ENCODE measurements at regions not wholly inside any gene's neighbourhood (a gene's known extent, or its start where the extent isn't known, plus 50 kb on each side); places are given as distances from the start of the nearest gene placed in this dataset.
"Not testable (repeated sequence)": the region's sequence is repeated elsewhere in the genome, so short reads cannot be mapped to it uniquely, and the experiment has no call there.

DNA sequence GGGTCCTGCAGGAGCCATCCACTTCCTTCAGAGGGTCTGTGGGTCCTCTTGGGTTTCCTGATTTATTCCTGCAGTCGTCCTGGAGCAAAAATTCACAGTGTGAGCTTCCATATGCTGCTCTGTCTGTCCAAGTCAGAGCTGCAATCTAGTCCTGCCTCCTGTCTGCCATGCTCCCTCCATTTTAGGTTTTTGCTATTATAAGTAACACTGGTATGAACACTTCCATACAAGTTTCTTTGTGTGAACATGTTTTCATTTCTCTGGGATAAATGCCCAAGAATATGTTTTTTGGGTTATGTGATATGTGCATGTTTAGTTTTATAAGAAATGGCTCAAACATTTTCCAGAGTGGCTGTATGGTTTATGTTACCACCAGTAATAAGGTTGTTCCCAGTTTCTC lies 188.1 kb downstream of the ACTR3B start:
- DNase-seq (ENCODE audit: extremely low read depth, low read depth): no peak

DNA sequence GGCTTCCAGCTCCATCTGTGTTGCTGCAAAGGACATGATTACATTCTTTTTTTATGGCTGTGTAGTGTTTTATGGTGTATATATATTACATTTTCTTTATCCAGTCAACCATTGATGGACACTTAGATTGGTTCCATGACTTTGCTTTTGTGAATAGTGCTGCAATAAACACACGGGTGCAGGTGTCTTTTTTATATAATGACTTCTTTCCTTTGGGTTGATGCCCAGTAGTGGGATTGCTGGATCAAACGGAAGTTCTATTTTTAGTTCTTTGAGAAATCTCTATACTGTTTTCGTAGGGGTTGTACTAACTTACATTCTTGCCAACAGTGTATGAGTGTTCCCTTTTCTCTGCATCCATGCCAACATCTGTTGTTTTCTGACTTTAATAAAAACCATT lies 189.7 kb downstream of the ACTR3B start:
- DNase-seq (ENCODE audit: extremely low read depth, low read depth): no peak

DNA sequence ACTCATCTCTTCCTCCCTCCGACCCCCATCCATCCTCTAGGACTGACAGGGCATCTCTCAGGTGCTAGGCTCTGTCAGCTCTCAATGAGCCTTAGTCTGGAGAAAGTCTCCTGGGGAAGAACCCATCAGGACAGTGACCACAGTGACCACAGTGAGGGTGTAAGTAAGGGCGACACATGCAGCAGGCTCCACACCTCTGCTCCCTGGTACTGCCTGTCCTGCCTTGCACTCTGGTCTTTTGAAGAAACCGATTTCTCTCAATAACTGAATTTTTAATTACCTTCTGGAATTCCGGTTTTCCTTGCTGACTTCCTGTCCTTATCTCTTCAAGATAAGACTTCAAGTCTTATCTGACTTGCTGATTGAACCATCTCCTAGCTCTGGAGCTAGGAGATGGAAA lies 190.2 kb downstream of the ACTR3B start:
- no peak for DNase-seq (ENCODE audit: extremely low read depth, low read depth)

DNA sequence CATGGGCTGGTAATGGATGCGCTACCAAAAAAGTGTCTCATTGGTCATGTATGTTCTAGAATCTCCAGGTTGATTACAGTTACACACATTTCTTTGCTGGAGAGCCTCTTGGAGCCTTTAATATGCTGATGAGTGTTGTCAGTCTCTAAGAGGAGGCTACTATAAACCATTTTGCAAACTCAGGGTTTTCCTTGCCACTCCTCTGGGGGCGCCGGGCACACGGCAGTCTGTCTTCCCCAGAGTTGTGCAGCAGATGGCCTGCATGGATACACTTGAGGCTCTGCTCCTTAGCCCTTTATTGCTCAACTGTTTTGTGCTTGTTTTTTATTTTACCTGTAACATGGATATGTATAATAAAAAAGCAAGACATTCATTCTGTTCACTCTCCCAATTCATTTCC lies 196.5 kb downstream of the ACTR3B start:
- no peak for DNase-seq (ENCODE audit: extremely low read depth, low read depth)

DNA sequence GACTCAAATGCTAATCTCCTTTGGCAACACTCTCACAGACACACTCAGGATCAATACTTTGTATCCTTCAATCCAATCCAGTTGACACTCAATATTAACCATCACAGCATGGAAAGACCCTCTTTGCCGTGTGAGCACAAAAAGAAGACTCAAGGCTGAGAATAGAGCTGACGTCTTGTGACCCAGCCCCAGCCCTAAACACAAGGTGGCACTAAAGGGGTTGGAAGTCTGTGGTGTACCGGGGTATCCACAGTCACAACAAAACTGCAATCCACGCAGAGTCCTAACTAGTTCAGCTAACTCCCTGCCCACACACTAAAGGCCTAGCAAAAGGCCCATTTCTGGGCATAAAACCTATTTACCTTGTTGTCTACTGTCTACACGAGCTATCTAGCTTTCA lies 200.1 kb downstream of the ACTR3B start:
- no peak for DNase-seq (ENCODE audit: extremely low read depth, low read depth)

DNA sequence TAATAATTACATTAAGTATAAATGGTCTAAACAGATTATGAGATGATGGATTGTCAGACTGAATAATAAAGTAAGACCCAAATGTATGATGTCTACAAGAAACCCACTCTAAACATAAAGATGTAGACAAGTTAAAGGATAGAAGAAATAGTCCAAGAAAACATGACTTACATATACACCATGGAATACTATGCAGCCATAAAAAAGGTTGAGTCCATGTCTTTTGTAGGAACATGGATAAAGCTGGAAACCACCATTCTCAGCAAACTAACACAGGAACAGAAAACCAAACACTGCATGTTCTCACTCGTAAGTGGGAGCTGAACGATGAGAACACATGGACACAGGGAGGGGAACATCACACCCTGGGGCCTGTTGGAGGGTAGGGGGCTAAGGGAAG lies 202.2 kb downstream of the ACTR3B start:
- not testable (repeated sequence) for DNase-seq (ENCODE audit: extremely low read depth, low read depth)

DNA sequence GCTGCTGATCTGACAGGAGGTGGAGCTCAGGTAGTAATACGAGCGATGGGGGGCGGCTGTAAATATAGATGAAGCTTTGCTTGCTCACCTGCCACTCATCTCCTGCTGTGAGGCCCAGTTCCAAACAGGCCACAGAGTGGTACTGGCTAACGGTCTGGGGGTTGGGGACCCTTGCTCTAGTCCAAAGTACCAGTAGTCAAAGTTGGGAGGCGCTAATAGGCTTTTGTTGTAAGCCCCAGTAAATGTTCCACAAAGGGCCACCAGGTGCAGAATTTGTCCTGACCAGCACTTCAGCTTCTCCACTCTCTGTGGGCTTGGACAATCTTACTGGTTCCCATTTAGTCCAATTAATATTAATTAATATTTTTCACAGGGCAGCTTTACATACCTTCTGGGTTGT lies 206.6 kb downstream of the ACTR3B start:
- no peak for DNase-seq (ENCODE audit: extremely low read depth, low read depth)

DNA sequence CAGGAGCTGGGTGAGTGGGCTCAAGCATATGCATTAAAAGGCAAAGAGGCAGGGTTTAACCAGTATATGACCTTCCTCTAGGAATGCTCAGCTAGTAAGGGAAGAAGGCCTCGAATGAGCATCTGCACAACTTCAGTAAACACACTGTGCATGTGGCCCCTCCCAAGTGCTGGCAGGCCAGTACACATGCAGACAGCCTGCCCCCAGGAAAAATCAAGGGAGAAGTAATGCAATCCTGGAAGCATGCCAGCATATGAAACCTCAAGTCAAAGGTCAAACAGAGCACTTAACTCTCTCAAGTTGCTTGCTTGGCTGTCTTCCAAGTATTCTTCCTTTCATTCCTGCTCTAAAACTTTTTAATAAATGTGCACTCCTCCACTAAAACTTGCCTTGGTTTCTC lies 208.4 kb downstream of the ACTR3B start:
- no peak for DNase-seq (ENCODE audit: extremely low read depth, low read depth)

DNA sequence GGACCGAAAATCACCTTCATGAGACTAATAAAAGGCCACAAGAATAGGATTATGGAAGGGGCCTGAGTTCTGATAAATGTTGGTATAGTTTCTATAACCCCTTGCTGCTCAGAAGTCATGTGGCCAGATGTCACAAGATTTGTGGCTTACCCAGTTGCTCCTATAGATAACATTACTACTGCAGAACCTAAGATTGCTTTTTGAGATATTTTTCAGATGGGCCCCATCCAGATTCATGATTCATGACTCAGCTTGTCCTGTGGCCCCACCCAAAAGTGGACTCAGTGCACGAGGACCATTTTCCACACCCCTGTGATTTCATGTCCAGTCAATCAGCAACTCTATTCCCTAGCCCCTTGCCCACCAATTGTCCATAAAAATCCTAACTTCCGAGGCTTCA lies 209.0 kb downstream of the ACTR3B start:
- DNase-seq (ENCODE audit: extremely low read depth, low read depth): no peak

DNA sequence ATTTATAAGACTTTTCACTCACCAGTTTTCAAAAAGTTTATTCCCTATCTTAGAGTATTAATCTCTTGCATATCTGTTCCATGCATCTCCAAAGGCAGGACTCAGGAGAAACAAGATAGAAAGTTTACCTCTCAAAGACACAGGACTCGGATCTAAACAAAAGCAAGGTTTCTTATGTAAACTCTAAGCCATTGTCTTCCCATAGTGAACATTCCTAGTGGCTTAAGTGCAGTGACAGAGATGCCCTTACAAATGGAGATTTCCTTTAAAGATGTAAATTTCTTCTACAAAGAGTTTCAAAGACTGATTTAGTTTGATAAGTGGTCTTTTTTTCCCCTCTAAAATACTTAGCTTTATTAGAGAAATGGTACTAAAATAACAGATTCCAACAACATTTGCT lies 209.8 kb downstream of the ACTR3B start:
- DNase-seq (ENCODE audit: extremely low read depth, low read depth): no peak

DNA sequence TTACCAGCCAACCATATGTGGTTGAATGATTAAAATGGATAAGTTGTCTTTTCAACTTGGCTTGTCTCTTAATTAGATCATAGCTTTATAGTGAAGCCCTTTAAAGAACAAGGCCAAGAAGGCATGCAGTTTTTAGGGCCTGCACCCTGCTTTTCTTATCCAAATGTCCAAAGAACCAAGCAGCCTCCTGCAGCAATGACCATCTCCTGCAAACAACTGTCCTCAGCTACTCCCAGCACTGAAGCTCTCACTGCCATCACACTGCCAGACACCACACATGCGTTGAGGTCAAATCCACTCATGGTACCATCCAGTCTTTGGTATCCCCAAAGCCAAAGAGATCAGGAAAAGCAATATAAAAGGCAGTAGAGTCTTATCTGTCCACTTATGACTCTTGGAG lies 210.3 kb downstream of the ACTR3B start:
- DNase-seq (ENCODE audit: extremely low read depth, low read depth): no peak

DNA sequence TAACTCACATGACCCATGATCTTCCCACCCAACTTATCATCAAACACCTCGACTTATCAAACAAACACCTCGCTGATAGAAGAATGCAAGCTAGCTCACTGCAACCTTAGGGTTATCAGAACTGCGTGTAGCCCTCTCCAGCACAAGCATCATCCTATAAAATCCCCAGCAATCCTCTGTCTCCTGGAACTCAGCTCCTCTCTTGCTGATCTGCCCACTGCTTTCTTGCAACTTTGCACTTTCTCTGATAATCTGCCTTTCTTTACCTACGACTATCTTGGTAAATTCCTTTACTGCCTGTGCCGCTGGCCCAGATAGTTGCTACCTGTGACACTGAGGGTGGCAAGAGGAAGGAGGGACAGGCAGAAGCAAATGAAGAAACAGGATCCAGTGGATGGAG lies 210.9 kb downstream of the ACTR3B start:
- DNase-seq (ENCODE audit: extremely low read depth, low read depth): no peak

DNA sequence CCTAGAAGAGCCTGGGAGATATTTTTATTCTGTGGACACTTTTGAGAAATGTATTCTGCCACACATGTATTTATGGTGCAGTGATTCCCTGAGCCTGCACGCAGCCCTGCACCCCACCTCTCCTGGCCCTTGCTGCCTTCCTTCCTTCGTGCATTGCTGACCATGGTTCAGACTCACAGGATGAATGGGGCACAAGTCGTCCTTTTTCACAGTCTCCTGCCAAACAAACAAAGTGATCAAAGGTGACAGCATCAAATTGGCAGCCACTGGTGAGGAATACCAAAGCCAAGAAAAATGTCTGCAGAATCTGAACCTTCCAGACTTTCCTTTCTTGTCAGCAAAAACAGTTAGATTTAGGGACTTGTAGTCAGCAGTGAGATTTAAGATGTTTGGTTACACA lies 215.0 kb downstream of the ACTR3B start:
- no peak for DNase-seq (ENCODE audit: extremely low read depth, low read depth)

DNA sequence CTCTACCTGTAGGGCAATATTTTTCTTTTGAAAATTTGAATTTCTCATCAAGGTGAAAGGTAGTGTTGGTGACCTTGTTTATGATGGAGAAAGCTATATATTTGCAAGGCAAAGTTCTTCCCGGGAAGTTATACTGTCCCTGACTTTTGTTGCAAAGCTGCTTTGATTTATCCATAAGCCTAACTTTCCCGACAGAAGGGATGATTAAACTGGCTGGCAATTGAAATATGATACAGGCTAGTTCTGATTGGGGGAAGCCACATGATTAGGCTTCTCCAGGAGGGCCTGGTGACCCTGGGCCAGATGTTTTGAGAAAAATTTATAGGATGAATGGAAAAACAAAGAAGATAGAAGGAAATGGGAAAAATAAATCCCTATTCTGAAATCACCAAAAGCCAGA lies 215.5 kb downstream of the ACTR3B start:
- DNase-seq (ENCODE audit: extremely low read depth, low read depth): no peak

DNA sequence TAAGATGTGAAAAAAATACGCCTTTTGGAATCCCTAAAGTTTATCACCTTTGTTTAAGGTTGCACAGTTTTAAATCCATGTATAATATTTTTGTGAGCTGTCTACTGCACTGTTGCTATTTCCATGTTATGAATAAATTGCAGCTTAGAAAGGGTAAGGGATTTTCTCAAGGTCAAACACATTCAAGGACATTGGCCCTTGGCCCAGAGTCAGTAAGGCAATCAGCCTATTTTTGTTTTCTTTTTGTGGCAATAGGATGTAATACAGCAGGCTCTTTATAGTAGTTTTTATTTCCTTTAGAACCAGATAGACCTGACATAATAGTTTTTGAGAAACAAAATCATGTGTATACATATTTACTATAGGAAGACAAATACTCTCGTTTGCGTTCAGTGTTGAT lies 219.8 kb downstream of the ACTR3B start:
- no peak for DNase-seq (ENCODE audit: extremely low read depth, low read depth)

DNA sequence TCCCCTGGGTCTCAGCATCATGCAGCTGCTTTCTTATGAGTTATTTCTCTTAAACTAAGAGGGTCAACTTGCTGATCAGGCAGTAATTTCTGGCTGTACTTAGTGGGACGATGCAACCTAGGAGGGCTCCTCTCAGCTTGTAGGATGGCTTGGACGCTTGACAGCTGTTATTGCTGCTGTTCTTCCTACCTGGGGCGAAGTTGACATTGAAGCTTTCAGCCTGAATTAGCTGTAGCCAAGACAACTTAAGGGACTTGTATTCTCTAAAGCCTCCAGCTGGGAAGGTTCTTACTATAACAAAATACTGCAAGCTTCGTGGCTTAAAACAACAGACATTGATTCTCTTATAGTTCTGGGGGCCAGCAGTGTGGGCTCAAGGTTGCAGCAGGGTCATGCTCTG lies 224.9 kb downstream of the ACTR3B start:
- no peak for DNase-seq (ENCODE audit: extremely low read depth, low read depth)

DNA sequence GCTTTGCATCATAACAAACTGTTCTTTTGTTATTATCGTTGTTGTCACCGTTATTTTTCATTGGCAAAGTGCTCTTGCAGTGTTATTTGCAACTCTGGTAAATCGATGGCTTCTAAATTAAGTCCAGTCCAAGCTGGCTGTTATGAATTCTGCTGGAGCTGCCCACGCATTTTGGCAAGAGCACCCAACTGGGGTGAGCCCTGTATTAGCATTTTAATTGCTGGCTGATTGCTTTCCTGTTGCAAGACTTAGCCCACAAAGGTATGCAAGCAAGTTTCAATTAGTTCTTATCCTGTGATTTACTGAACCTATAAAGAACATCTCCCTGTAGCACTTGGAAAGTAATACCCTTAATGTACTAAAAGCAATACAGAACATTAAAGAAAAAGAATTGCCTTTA lies 226.8 kb downstream of the ACTR3B start:
- DNase-seq (ENCODE audit: extremely low read depth, low read depth): no peak

DNA sequence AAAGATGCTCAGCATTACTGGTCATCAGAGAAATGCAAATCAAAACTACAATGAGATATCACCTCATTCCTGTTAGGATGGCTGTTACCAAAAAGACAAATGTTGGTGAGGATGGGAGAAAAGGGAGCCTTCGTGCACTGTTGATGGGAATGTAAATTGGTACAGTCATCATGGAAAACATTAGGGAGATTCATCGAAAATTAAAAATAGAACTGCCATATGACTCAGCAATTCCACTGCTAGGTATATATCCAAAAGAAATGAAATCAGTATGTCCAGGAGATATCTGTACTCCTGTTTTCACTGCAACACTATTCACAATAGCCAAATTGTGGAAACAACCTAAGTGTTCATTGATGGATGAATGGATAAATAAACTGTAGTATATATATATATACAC lies 228.1 kb downstream of the ACTR3B start:
- DNase-seq (ENCODE audit: extremely low read depth, low read depth): no peak

DNA sequence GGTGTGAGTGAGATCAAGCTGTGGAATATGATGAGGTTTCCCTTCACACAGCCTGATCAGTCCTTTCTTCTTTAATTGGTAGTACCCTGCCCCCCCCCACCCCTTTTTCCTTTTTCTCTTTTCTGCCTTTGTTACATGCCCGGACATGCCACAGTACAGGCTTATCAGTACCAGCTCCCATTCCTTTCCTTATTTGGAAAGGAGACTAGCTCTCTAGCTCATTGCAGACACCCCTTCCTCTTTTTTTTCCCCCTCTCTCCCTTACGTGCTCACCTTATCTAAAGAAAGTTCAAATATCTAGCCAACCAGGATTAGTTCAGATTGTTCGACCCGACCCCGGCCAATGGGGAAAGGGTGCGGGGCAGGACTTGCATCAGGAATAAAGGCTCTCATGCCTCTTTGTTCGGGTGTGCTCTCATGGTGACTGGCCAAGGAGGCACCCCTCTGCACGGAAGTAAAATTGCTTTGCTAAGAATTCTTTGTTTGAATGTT lies 230.4 kb downstream of the ACTR3B start:
- DNase-seq (ENCODE audit: extremely low read depth, low read depth): no peak

DNA sequence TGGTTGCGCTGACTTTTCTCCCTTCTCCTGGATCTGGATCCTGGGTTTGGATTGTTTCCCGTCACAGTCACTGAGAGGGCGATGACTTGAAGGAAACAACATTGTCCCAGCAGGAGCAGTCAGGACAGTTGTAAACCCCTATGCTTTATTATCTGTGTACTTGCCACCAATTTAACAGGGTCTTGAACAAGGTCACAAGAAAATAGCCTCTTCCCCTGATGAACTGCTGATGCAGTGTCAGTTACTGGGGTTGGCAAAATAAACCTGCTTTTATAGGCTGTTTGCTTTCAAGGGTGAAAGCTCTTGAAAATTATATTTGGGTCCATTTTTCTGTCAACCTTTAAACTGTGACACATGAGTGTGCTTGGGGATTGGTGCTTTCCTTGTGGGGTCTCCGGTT lies 238.9 kb downstream of the ACTR3B start:
- DNase-seq (ENCODE audit: extremely low read depth, low read depth): no peak

DNA sequence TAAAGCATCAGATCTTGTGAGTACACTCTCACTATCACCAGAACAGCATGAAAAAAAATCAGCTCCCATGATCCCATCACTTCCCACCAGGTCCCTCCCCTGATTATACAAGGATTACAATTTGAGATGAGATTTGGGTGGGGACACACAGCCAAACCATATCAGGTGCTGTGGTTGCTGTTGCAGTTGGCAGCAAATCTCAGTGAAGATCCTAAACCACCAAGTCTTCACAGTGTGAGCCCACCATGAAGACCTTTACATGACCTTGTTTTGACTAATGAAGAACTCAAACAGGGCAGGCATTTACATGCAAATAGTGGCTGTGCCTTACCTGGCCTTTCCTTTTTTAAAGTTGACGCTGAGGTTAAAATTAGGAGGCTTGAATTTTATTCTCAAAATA lies 242.6 kb downstream of the ACTR3B start:
- no peak for DNase-seq (ENCODE audit: extremely low read depth, low read depth)

DNA sequence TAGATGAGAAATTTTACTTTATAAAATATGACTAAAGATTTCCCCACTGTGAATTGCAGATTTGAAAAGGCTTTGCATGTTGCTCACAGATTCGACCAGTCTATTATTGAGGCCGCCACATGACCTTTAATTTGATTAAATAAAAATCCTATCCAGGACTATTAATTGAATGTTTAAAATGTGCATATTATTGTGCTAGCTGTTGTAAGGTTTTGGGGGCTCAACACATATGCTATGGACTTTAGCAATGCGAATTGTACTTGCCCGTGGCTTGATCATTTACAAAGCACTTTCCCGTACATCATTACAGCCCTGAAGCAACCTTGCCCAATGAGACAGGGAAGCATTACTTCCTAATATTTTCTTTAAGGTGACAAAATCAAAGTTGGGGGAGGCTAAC lies 243.0 kb downstream of the ACTR3B start:
- DNase-seq (ENCODE audit: extremely low read depth, low read depth): no peak

DNA sequence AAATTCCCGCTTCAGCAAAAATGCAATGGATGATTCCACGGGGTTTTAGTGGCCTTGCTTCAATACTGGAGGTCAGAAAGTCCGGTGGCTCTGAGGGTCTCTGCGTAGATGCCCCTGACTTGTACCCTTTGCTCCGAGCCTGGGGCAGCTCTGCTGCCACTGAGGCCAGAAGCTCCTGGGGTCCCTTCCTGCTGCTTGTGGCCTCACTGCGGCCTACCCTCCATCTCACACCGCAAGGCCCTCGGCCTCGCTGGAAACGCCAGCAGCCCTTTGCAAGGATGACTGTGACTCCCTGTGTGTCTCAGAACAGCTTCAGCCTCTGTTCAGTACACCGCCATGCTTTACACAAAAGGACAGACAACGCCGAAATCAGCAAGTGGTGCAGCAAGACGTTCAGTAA lies 244.8 kb downstream of the ACTR3B start:
- no peak for DNase-seq (ENCODE audit: extremely low read depth, low read depth)
